Effector CD4-positive, alpha-beta T cell (primary cell): ENCODE measurements at regions not wholly inside any gene's neighbourhood (a gene's known extent, or its start where the extent isn't known, plus 50 kb on each side); places are given as distances from the start of the nearest gene placed in this dataset.

Source experiments
- DNase-seq: peaks from one replicate; pipeline ENCODE4 v3.0.0-alpha.2; 2020

DNA sequence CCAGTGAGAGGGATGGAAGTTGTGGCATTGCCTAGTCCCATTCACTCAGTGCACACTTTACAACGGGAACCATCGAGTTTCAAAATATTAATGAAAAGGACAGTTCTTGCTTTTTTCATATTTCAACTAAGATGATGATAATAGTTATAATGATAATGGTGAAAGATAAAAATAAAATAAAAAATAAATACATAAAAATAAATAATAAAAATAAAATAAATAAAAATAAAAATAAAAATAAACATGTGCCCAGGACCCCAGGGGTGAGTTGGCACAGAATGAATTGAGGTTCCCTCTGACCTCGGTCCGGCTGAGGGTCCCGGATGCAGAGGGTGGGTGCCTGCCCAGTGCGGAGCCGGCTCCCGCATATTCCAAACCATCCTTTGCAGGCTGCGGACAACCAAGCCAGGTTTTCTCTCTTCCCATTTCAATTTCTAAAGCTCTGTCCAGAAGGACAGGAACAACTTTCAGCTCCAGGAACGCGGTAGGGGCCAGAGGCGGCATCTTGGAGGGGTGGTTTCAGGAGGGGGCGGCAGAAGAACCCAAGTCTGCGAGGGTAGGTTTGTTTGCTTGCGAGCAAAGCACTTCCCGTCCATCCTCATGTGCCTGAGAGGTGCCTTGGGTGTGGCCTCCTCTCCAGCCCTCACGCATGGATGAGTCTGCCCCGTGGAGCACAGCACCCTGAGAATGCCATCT is 236.8 kb downstream of the DLL1 start:
- DNase-seq = no peak

DNA sequence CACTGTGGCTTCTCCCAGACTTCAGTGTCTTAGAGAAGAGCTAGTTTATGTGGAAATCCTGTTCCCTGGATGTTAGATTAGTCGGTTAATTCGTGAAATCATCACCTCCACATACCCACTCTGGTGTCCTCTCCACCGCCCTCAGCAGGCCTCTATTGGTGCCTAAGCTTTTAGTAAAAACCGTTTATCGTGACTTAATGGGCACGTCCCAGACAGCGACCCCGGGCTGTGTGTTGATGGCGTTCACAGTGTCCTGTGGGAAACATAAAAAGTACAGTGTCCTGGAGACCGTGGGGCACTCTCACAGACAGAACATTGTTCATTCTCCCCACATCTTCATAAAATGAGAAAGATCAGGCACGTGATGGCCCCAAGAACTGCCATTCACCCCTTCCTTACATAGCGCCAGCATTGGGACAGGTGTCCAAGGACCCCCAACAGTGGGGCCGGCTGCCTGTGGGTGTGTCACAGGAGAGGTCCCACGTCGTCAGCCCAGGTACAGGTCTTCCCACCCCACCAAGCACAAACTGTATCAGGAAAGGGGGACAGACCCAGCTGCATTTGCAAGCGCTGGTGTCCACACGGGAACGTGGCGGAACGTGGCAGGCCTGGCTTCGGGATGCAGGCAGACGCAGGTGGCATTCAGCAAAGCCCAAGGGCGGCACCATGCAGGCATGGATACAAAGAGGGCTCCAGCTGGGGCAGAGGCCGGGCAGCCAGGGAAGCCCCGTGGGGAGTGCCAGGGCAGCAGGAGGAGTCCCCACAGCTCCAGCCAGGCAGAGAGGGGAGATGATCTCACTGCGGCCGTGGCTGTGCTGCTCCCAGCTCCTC is 237.7 kb downstream of the DLL1 start:
- no peak for DNase-seq

DNA sequence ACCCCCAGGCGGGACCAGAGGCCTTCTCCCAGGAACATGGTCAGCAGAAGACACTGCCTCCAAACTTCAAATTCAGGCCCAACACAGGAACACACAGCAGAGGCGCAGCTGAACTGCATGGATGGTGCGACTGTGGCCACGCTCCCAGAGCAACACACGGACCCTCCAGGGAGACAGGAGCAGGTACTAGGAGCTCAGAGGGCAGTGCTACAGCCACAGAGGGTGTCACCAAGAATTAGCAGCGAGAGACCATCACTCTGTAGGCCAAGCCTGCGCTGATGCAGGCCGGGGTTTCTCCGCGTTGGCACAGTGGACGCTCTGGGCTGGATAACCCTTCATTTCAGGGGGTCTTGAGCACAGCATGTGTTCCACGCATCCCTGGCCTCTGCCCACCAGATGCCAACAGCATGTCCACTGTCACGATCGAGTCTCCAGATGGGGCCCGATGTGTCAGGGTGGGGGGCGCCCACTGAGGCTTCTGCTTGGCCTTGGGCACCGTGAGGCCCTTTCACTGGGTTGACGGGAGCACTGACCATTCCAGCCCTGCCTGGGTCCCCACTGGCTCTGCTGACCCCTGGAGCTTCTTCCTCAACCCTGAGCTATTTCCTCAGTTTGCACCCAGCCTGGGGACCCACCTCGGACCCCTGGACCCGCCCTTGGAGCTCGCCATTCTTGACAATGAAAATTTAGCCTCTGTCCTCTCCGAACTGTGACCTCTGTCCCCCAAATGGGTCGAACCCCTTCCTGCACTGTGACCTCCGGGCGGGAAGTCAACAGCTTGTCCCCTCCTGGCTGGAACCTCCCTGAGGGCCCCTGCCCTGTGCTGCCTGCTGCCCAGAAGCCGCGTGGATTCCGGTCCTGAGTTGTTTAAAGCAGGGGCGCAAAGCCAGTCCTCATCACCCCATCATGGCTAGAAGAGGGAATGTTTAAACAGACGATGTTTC is 239.4 kb downstream of the DLL1 start:
- no peak for DNase-seq

DNA sequence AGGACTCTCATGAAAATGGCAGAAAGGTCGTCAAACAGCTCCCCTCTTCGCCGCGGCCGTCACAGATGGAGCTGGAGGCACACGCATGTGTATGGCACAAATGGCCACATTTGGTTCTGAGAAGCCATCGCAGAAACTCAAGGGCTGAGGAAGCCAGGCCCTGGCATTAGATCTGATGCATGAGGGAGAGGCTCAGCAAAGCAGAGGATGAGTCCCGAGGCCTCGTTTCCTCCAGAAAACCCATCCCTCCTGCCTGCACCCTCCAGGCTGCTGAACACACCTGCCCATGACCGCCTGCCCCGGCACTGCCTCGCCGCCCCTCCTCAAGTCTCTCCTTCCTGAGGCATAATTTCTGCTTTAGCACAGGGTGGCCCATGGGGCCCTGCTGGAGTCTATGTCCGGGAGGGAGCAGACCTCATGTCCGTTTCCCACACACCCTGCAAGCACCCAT is 240.3 kb downstream of the DLL1 start:
- no peak for DNase-seq

DNA sequence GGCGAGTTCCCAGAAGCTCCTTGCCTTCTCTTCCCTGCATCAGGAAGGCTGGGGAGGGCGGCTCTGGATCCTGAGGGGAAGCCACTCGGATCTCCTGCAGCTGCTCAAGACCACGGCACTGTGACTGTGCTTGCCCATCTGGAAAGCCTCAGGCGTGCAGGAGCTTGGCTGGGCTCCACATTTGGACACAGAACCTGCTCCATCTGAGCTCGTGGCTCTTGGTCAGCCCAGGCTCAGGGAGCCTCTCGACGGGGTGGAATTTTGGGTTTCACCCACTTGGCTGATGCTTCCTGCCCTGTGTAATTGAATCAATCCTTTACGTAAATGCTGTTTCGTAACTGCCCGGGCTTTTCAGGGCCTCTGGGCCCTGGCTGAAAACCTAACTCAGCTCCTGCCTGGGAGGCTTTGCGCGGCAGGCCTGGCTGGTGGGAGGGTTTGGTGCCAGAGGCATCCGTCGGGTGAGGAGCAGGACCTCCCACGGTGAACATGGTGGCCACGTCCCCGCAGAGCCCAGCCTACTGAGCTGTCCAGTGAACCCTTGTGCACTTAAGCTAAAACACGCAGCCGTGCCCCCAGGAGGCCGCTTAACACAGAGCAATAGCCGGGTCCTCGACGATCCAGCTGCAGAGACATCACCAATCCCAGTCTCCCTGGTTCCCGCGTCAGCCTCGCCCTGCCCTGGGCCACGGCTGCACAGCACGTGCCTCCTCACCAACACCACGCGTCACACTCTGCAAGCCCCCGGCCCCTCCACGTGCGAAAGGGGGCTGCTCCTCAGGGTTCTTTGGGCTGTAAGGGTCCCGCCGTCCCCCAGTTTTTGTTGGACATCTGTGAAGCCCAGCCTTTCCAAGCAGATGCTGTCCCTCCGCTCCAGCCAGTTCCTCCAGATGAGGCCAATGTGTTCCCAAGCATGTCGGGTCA is 241.0 kb downstream of the DLL1 start:
- DNase-seq = no peak

DNA sequence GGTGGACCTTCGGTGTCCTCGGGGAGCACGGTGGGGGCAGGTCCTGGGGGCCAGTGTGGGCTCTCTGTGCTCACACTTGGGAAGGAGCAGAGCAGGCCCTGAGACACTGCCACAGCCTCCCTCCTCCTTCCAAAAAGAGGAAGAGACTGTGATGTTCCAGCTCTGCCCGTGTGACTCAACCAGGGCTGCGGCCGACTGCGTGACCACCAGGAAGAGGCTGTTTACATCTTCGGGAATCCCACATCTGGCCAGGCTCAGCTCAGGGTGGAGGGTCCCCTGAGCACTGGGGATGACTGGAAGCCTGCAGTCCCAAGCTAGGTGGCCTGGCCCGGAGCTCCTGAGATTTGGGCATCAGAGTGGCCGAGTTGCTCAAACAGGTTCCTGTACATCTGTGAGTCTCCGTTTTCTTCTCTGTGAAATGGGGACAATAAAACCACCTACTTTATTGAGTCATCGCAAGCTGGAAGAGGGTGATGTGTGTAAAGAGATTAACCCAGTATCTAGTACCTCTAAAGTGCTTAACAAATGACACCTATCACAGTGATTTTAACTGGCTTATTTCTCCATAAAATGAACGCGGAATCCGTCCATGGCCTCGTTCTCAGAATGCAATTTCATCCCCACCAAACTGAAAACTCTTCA is 242.1 kb downstream of the DLL1 start:
- DNase-seq = no peak

DNA sequence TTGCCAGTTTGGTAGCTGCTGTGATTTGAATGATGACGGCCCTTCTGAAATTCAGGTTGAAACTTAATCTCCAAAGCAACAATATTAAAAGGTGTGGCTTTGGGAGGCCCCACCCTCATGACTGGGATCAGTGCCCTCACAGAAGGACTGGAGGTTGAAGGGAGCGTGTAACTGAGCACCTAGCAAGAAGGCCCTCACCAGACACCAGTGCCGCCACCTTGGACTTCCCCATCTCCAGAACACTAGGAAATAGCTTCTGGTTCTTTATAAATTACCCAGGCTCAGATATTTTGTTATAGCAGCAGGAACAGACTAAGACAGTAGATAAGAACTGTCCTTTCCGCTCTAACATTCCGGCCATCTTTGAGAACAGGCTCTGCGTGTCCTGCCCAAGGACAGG is 243.1 kb downstream of the DLL1 start:
- DNase-seq = no peak

DNA sequence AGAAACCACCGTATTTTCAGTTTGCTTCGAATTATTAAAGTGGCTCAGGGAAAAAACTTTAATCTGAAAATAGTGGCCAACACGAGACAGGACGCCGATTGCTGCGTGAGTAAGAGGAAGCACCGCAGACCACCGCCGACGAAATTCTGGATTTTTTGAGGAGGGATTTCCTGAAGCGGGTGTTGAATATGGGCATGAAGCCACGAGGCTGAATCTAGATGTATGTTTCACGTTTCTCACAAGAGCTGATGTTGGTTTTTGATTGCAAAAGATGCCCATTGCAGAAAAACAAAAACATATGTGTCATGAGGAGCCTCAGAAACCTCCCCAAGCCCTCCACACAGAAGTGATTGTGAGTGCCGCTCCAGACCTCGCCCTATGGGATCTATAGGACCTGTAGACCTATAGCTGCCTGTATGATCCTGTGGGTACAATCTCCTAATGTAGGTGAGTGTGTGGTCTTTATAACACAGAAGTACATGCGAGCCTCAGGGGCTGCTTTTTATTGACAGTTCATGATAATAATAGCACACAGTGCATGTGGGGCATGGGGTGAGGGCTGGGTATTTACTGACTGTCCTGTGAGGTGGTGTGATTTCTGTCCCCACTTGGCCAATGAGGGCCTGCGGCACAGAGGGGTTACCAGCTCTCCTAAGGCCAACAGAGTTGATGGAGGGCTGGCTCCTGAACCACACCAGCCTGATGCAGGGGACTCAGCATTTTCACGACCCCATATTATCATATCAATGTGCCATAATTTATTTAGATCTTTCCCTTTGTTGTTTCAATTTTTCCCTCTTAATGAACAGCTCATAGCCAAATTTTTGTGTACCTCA is 243.9 kb downstream of the DLL1 start:
- DNase-seq = no peak

DNA sequence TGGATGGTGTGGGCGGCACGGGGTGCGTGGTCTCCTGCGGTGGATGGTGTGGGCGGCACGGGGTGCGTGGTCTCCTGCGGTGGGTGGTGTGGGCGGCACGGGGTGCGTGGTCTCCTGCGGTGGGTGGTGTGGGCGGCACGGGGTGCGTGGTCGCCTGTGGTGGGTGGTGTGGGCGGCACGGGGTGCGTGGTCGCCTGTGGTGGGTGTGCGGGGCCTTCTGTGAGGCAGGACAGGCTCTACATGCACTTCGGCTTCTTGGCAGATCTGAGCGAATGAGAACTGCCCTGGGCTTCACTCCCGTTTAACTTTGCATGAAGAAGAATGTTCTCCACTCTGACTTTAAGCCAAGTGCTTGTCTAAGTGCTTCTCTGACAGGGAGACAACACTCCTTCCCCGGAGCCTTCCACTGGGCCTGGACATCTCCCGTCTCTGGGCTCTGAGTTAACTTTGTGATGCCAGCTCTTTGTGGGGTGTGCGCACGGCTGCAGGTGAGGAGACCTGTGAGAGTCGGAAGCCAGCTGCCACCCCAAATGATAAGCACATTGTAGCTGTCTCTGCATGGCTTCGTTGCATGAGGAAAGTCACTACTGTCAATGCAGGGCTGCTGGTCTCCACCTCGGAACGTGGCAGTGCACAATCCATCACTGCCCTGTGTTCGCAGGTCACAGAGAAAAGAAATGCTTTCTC is 244.8 kb downstream of the DLL1 start:
- no peak for DNase-seq

DNA sequence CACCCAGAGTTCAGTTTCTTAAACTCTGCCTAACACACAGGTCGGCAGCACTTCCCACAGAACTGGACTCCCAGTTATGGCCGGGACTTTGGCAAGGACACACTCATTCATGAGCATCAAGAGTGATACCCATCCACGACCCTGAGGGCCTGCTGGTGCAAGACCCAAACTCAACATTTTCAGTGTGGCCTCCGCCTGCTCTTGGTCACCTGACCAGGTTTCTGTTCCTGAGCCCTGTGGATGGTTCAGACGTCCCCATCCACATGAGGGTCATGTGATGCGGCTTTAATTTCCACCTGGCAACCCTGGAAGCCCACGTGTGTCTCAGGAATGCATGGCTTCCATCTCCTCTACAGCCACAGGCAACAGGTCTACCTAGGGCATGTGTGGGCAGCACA is 245.3 kb downstream of the DLL1 start:
- no peak for DNase-seq

DNA sequence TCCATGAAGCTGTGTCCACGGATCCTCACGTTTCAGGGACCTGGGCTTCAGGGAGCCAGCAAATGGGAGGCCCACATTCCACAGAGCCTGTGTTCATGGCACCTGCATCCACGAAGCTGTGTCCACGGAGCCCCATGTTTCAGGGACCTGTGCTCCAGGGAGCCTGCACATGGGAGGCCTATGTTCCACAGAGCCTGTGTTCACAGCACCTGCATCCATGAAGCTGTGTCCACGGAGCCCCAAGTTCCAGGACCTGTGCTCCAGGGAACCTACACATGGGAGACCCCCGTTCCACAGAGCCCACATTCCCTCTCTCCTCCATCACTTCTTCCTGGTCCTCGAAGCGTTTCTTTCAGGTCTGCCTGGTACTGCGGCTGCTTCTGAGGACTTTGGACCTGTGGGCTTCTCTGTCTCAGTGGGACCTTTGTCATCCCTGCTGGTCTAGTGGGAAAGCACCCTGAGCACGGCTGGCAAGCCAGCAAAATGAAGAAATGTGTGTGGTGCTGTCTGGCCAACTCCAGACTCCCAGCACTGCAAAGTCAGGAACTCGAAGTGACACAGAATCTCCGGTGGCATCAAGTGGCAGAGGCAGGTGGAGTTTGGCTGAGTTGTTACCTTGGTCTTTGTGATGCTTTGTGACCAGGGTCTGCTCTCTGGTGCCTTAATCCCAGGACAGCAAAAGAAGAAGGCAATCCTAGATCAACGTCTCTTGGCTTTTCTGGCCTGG is 245.9 kb downstream of the DLL1 start:
- no peak for DNase-seq

DNA sequence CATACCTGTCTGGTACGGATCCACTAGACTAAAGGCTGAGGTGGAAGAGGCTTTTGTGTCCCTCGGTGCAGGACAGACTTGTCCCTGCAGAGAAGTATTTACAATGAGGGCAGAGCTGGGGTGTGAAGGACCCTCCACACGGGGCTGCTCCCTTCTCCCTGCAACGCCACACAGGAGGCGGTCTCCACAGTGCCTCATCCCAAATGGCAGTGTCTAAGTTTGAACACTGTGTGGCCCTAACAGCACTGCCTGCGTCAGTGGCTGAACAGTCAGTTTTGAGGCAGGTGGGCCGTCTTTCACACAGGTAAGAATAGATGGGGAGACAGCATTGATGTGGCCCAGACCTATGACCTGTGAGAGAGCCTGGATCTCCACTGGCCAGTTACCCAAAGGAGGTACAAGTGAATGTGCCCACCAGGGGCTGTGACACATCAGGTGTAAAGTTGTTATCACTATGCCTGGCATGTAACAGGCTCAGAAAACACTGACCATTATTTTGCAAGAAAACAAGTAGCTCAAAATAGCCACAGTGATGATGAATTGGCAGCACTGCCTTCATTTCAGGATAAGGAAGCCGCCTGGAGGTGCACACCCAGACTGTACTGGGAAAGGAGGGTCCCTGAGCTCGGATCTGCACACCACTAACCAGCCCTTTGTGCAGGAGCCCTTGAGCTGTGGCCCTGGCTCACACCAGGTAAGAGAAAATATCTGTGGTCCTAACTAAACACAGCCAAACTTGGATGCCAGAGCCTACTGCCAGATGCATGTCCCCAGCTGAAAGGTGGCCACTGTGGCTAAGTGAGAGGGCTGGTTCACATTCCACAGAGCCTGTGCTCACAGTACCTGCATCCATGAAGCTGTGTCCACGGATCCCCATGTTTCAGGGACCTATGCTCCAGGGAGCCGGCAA is 246.7 kb downstream of the DLL1 start:
- no peak for DNase-seq

DNA sequence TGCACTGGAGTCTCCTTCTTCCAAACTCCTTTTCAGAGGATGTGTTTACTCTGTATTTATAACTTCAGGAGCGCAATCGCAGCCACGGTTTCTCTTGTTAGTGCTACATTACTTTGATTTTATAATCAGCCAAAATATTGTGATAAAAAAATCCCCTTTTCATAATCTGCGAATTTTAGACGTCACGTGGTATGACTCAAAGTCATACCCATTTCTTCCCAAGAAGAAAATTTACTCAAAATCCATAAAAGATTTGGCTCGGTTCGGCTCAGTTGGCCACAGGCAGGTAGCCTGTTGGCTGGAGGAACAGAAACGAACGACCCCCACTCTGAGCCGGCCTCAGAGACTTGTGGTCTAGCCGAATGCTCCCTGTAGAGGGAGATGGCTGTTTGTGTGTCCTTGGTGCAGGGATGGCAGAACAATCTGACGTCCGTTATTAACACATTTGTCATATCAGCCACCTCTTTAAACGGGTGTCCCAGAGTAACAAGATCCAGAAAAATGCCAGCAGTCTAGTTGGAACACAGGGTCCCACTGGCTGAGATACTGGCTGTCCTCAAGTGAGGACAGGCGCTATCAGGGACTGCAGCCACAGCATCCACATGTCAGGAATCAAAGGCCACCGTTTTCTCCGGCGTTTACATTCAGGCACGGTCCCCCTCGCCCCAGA is 247.6 kb downstream of the DLL1 start:
- no peak for DNase-seq

DNA sequence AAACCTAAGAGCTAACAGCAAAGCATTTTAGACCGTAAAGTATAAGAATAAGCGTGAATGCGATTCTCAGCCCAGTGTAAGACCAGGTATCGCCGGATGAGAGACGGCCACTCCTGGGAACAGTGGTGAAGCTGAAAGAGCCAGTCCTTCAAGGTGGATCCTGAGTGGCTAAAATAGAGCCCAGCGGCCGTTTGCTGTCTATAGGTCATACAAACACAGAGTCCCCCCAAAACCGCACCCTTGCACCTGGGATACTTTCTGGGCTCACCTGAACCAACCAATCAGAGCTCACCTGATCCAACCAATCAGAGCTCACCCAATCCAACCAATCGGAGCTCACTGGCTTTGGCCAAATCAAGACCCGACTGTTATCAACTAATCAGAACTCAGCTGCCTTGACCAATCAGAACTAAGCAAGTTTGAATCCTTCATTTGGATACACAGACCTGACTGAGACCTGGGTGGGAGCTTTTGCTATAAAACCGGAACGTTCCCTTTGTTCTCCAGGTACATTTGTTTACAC is 248.2 kb downstream of the DLL1 start:
- DNase-seq = no peak

DNA sequence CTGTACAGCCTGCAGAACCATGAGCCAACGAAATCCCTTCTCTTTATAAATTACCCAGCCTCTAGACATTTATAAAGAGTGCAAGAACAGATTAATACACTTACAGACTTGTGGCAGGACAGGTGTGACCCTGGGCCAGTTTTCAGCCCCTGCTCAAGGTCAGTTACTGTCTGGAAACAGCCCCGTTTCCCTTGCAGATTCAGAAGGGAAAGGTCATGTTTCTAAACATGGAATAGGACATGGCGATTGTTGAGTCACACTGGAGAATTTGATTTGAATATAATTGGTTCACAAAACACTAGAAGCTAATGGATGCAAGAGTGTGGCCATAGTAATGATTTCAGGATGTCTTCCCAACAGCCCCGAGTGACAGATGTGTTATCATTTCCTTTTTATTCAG is 248.8 kb downstream of the DLL1 start:
- no peak for DNase-seq

DNA sequence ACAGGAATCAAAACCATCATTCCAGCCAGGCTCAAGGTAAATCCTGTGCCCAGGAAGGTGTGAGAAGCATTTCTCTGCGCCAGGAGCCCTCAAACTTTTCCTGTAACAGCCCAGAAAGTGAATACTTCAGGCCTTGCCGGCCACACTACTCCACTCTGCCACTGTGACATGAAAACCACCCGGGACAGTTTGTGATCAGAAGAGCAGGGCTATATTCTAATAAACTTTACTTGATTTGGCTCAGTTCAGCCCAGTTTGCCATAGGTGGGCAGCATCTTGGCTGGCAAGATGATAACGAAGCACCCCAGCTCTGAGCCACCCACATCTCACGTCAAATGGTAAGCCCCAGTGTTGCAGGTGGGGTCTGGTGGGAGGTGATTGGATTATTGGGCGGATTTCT is 249.4 kb downstream of the DLL1 start:
- no peak for DNase-seq

DNA sequence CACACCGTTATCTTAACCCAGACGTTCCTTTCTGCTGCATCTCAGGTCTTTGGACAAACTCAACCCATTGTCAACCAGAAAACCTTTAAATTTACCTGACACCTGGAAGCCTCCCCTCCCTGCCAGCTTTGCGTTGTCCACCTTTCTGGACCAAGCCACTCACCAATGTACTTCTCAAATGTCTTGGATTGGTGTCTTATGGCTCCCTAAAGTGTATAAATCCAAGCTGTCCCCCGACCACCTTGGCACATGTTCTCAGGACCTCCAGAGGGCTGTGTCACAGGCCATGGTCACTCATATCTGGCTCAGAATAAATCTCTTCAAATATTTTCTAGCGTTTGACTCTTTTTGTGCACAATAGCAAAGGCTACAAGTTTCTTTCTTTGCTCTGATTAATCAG is 250.0 kb downstream of the DLL1 start:
- no peak for DNase-seq
